ENCODE measurements at regions not wholly inside any gene's neighbourhood (a gene's known extent, or its start where the extent isn't known, plus 50 kb on each side); places are given as distances from the start of the nearest gene placed in this dataset.

DNA sequence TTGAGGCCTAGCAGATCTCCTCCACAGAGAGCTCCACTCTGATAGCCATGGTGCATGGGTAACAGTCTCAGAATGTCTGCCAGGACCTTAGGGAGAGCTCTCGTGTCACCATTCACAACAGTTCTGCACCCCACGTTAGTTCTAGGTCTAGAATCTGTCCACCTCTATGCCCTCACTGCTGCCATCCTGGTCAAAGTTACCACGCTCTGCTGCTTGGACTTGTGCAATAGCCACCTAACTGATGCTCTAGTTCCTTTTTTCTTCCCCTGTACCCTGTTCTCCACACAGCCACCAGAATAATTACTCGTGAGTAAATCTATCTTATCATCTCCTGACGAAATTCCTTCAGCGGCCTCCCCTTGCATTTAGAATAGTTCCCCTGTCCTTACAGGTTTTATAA is 268.8 kb upstream of the GATB start:
- no peak for DNase-seq (ENCODE audit: low read depth in 2 of 2, low spot score in 1 of 2)

- no peak for DNase-seq (ENCODE audit: low read depth in 2 of 2, low spot score in 1 of 2)
Measured at GRCh38 chr4:152028131-152028530, 267.3 kb upstream of the GATB start.

DNA sequence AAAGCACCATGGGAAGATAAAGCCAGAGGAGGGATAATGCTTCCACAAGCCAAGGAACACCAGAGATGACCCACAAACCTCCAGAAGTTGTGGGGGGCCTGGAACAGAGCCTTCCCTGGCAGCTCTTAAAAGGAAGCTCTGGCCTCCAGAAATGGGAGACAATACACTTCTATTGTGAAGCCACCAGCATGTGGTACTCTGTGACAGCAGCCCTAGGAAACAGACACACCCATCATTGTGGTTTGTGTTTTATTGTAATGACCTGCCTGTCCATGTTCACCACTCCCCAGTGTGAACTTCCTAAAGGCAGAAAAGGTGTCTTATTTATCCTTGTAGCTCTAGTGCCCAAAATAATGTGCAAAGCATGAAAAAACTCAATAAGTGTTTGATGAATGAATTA is 264.1 kb upstream of the GATB start:
- no peak for DNase-seq (ENCODE audit: low read depth in 2 of 2, low spot score in 1 of 2)

DNA sequence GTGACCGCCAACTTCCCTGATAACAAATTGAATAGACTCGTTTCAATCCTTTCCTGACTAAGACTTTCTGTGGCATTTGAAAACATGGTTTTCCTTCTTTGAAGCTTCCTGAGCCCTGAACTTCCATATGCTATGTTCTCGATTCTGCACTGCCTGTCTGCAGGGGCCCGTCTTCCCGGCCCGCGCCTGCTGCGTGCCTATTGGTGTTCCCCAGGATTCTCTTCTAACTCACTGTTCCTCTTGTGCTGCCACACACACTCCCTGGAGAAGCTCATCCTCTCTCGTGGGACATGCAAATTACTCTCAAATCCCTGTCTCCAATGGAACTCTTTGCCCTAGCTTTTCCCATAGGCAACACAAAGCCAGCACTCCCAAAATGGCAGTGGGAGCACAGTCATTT is 262.9 kb upstream of the GATB start:
- DNase-seq (ENCODE audit: low read depth in 2 of 2, low spot score in 1 of 2) = no peak

DNA sequence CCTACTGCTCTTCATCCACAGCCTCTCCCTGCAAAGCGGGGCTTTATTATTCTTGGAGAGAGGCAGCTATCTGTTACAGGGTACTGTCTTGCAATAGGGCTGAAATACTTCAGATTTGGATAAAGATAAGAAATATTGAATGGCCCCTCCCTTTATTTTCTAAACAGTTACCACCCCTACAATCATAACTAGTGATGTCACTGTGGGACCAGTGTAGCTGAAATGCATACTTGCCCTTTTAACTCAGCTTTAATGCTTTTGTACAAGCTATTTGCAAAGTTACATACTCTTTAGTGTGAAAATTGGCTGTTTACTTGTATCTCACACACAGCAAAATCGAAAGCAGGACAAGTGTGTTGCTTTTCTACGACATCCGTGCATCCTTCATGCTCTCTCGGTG is 261.7 kb upstream of the GATB start:
- no peak for DNase-seq (ENCODE audit: low read depth in 2 of 2, low spot score in 1 of 2)

DNA sequence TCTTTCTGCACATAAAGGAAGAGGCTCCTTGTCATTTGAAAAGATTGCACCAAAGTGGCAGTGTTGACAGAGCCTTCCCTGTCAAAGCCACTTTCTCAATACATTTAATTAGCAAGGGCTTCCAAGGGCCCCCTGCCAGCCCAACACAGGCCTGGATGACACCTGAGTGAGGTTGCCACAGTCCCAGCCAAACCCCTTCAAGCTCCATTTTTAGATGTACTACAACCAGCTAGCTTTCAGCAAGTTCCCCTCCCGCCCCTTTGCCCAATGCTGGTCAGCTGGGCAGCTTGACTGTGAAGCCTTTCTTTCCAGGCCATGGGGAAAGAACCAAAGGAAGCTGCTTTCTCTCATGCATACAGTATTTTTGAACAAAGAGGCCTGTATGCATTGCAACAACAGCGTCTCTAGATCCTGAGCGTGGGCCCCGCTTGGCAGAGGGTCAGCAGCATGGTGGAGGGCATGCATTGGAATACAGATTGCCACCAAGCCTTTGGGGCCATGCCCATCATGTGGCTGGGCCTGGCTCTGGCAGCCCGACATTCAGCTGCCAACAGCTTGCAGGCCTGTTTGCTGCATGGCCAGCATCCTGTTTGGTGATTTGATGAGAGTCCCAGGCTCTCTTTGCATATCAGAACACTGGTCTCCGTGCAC is 261.1 kb upstream of the GATB start:
- no peak for DNase-seq (ENCODE audit: low read depth in 2 of 2, low spot score in 1 of 2)

DNA sequence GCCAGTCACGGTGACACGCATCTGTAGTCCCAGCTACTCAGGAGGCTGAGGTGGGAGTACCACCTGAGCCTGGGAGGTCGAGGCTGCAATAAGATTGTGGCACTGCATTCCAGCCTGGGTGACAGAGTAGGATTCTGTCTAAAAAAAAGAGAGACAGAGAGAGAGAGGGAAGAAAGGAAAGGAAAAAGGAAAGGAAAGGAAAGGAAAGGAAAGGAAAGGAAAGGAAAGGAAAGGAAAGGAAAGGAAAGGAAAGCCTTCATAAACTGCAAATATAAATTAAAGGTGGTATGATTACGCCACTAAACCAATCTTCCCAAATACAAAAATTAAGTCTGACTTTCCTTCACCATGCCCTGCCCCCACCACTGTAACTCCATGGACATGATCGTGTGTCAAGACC is 259.3 kb upstream of the GATB start:
- no peak for DNase-seq (ENCODE audit: low read depth in 2 of 2, low spot score in 1 of 2)

DNA sequence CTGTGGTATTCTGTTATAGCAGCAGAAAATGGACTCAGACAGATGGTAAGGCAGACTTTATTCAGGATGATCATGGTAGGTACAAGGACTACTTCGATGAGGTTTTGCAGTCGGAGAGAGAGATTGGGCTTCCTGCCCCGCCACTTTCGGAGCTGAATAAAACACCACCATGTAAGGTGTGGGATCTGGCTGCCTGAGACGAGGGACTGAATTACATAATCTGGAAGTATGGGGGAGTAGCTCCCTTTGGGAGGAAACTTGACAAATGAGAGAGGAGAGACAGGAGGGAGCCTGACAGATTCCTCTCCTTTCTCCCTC is 255.5 kb upstream of the GATB start:
- no peak for DNase-seq (ENCODE audit: low read depth in 2 of 2, low spot score in 1 of 2)

- DNase-seq (ENCODE audit: low read depth in 2 of 2, low spot score in 1 of 2) = no peak
Measured at GRCh38 chr4:152015597-152016302, 254.9 kb upstream of the GATB start.

- no peak for DNase-seq (ENCODE audit: low read depth in 2 of 2, low spot score in 1 of 2)
Measured at GRCh38 chr4:152014280-152014679, 253.5 kb upstream of the GATB start.

- DNase-seq (ENCODE audit: low read depth in 2 of 2, low spot score in 1 of 2) = no peak
Measured at GRCh38 chr4:152011469-152011868, 250.7 kb upstream of the GATB start.

GRCh38 chr4:152010710-152011079 is 249.9 kb upstream of the GATB start:
- no peak for DNase-seq (ENCODE audit: low read depth in 2 of 2, low spot score in 1 of 2)

GRCh38 chr4:152009983-152010709 is 249.3 kb upstream of the GATB start:
- no peak for DNase-seq (ENCODE audit: low read depth in 2 of 2, low spot score in 1 of 2)

GRCh38 chr4:152009031-152009670 is 248.3 kb upstream of the GATB start:
- DNase-seq (ENCODE audit: low read depth in 2 of 2, low spot score in 1 of 2) = no peak

GRCh38 chr4:152007111-152007510 is 246.3 kb upstream of the GATB start:
- no peak for DNase-seq (ENCODE audit: low read depth in 2 of 2, low spot score in 1 of 2)

DNA sequence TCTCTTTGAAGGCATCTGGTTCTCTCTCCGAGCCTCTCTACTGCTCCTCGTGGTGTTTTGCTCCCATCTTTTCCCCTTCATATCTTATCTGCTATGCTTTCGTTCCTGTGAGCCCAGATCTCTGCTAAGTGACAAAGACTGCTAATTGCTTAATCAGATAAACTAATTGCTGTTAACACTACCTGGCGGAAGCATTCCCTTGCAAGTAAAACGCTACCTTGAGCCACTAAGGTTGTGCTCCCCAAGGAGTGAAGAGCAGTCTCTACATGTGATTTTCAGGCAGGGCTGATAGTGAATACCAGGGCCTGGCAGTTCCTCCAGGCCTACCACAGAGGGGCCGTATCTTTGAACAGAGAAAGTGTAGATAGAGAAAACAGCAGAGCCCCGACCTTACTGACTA is 244.0 kb upstream of the GATB start:
- DNase-seq (ENCODE audit: low read depth in 2 of 2, low spot score in 1 of 2) = no peak

- no peak for DNase-seq (ENCODE audit: low read depth in 2 of 2, low spot score in 1 of 2)
Measured at GRCh38 chr4:152000518-152000917, 239.7 kb upstream of the GATB start.

GRCh38 chr4:151998723-151999122 is 237.9 kb upstream of the GATB start:
- DNase-seq (ENCODE audit: low read depth in 2 of 2, low spot score in 1 of 2) = no peak

- DNase-seq (ENCODE audit: low read depth in 2 of 2, low spot score in 1 of 2) = no peak
Measured at GRCh38 chr4:151997461-151997860, 236.7 kb upstream of the GATB start.

DNA sequence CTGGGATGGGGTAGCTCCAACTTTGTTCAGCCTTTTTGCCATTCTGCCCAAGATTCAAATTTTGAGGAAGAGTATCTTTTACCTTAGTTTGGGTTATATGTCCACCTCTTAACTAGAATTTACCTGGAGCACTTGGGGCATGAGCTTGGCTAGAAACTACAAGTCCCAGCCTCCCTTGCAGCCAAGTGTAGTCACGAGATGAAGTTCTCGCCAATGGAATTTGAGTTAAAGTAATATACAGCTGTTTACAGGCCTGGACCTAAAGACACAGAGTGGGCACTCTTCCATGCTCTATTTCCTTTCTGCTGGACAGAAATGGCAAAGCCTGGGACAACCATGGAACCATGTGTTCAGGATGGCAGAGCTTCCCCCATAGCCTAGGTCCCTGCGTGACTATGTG is 233.6 kb upstream of the GATB start:
- no peak for DNase-seq (ENCODE audit: low read depth in 2 of 2, low spot score in 1 of 2)

- no peak for DNase-seq (ENCODE audit: low read depth in 2 of 2, low spot score in 1 of 2)
Measured at GRCh38 chr4:151993521-151993920, 232.7 kb upstream of the GATB start.
